GM23248 (cell line): ENCODE measurements at regions not wholly inside any gene's neighbourhood (a gene's known extent, or its start where the extent isn't known, plus 50 kb on each side); places are given as distances from the start of the nearest gene placed in this dataset.

Source experiments
- EZH2 ChIP-seq: fragments of 200-600 bp; sonication (generic); IDR thresholded peaks from 2 replicates; pipeline ENCODE4 v1.6.1; 2018; ENCODE audit warnings: antibody characterized with exemption, mild to moderate bottlenecking; ENCODE audit not compliant: insufficient read depth, poor library complexity, severe bottlenecking
- EZH2phosphoT487 ChIP-seq: fragments of 200-600 bp; sonication (generic); IDR thresholded peaks from 2 replicates; pipeline ENCODE4 v1.6.1; 2018; ENCODE audit warnings: antibody characterized with exemption, moderate library complexity, mild to moderate bottlenecking, low read depth; ENCODE audit not compliant: insufficient read depth

GRCh38 chr6:135791441-135791840, 60.1 kb upstream of the PDE7B start:
- TF ChIP-seq EZH2 = no peak
- no peak for TF ChIP-seq EZH2phosphoT487
